ENCODE measurements at regions not wholly inside any gene's neighbourhood (a gene's known extent, or its start where the extent isn't known, plus 50 kb on each side); places are given as distances from the start of the nearest gene placed in this dataset.
A peak's percentile ranks its signal among the peaks of the same experiment; 100 is the strongest.

DNA sequence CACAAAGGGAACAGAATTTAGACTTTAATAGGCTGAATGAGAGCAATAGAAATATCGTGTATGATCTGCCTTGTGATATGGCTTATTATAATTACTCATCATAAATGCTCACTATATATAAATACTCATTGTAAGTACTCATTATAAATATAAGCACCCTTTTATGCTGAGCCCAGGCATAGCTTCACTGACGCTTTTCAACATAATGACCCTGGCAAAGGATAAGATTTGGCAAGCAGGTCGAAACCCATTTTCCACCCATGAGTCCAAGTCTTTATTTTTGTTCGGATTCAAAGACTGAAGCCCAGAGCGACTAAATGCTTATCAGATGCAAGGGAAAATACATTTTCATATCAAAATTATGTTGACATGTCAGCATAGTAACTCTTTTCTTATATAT lies 500.4 kb downstream of the SLC4A3 start:
- DNase-seq: no peak

DNA sequence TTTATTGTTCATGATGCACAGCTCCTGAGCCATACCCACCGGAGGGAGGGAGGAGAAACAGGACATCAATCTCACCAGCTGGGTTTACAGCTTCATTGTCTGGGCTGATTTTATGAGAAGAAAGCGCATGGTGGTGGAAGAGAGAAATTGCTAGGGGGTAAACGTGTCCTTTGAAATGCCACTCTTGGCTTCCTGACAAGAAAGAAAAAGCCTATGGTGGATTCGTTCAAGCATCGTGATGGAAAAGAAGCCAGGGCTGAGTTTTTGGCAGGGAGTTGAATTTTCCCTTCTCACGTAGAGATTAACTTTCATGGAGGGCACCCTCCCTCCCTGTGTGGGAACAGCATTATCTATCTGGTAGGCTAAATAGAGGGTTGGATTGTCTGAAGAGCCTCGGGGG lies 502.0 kb downstream of the SLC4A3 start:
- DNase-seq: no peak

DNA sequence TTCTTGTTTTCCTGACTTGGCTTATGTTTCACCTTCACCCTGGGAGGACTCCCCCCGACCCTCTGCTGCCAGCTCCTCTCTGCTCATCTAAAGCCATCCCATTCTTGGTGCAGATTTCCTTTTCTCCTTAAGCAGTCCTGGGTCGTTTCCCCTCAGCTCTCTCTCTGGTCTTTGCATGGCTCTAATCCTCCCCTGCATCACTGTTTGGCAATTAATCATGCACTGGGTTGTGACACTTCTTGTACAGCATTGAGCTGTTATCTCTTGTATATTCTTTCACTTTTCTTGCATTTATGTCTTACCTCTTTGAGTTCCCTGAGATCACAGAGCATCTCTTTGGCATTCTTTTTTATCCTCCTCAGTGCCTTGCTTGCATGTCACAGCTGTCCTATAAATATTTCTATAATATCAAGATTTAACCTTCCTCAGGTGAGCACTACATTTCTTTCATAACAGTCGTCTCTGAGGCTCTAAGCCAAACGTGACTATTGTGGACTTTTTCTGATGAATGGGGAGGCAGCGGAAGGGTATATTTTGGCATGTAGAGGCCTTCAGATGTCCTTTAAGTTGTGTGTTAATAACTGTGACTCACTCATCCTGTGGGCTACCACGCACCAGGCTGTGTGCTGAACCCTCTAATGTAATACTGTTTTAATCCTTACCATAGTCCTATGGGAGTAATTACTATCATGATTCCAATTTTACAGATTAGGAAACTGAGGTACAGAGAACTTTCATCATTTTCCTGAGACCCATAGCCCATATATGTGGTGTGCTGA lies 507.5 kb downstream of the SLC4A3 start:
- peak; percentile 17 for DNase-seq

DNA sequence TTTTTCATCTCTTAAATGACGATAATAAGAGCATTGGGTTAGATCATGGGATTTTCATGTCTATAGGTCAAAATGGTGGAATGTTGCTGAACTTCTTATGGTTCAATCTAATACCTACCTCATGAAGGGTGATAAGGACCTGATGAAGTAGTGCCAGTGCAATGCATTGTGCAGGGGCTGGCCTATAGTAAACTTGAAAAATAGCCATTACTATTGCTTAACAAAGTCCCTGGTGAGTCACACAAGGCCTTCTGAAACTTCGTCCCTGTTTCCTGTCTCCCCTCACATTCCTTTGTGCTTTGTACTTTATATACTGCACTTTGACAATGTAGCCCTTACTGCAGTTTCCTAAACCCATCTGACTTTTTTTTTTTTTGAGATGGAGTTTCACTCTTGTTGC lies 515.9 kb downstream of the SLC4A3 start:
- DNase-seq: peak; percentile 74

DNA sequence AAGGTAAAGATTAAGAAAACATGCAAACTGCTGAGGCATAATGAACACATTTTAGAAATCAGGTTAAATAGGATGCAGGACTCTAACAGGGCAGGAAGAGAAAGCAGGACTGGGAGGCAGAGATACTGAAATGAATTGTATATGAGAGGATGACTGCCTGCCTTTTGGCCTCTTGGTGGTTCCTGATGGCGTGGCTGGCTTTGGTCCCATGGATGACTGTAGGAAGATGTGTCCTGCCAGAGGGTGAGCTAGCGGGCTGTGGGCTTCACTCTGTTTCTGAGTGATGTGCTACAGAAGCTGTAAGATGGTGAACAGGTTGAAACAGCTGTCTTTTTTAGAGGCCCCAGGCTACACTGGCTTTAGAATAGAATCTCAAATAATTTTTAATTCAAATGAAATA lies 517.0 kb downstream of the SLC4A3 start:
- peak; percentile 50 for DNase-seq

DNA sequence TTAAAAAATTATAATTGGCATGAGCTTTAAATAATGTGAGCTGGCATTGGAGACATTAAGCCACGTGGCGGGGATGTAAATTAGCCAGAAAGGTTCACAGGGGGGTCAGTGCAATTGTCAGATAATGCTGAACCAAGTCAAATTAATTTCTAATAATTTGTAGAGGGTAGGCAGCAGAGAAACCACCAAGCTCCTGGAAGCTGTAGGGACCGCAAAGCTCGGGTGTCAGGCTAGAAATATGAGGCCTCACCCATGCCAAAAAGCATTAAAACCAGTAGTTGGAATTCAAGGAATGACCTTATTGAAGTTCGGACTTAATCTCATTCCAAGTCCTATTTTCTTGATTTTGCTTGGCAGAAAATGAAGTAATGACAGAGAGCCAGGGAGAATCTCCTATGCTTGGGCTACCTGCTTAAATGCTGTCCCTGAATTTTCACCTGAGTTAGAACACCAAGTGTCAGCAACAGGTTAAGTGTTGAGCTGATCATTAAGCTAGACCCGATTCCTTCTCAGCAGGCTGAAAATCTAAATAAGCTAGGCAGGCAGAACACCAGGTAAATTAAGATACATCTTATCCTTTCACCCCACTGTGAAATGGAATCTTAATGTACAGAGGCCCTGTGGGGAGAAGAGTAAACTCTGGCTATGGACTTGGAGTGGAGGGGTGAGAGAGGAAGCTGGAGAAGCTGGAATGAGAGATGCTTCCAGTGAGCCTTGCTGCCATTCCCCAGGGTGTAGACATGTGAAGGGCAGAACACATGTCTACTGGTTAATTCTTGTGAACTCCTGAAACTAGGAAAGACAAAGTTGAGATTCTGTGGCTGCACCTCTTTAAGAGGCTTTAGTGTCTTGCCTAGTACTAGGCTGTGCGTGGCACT lies 520.0 kb downstream of the SLC4A3 start:
- DNase-seq: peak; percentile 7

DNA sequence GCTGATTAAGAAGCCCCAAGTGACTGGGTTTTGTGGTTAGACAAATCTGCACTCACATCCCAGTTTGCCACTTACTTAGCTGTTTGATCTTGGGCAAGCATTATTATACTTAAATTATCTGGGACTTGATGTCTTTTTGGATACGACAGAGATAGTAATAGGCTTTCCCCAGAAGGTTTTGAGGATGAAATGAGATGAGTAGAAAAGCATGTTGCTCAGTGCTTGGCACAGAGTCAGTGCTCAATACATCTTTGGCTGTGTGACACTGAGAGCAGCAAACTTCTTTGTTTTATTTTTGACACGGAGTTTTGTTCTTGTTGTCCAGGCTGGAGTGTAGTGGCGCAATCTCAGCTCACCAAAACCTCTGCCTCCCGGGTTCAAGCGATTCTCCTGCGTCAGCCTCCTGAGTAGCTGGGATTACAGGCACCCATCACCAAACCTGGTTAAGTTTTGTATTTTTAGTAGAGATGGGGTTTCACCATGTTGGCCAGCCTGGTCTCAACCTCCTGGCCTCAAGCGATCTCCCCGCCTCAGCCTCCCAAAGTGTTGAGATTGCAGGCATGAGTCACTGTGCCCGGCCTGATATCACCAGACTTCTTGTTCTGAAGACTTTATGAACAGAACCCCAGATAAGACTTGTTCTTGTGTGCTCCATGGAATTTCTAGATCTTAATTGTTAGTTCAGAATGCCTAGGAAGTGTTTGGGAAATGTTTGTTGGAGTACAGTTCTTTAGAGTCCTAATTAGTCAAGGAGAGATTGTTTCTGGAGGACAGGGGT lies 521.2 kb downstream of the SLC4A3 start:
- DNase-seq: no peak

DNA sequence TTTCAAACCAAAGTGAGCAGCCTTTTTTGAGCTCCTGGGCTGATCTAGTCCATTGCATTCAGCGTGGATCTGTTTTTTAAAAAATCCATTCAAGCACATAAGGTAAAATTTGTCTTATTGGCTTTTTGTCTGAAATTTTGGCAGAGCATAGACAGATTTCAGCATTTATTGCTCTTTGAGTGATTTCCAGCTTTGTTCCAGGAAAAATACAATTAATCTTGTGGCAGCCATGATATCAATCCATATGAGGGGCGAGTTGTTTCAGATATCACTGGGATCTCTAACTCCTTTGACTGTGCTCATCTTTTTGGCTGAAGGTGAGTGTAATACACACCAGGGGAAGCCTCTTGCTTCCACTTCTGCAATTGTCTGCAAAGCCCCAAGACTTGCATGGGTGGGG lies 523.9 kb downstream of the SLC4A3 start:
- no peak for DNase-seq

DNA sequence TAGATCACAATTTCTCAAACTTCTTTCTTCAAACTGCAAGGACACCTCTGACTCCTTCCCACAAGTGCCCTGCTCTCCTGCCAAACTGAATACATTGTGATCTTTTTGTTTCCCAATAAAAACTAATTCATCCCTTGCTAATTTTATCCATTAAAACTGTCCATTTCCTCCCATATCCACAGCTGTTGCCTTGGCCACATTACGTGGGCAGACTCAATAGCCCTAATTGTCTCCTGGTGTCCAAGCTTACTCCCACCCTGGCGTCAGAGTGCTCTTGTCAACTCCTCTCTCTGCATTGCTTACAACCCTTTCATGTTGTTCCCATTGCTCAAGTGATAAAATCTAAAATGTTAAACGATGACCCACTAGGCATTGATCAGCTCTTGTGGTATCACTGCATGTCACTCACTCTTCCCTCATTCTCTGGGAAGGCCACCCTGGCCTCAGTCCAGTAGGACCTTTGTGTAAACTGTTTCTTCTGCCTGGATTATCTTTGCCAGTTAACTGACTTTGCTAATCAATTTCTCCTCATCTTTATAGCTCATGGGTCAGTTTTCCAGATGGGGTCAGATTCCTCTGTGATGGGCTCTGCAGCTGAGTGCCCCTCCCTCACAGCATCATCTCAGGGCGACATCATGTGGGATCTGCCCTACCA lies 525.0 kb downstream of the SLC4A3 start:
- no peak for DNase-seq

DNA sequence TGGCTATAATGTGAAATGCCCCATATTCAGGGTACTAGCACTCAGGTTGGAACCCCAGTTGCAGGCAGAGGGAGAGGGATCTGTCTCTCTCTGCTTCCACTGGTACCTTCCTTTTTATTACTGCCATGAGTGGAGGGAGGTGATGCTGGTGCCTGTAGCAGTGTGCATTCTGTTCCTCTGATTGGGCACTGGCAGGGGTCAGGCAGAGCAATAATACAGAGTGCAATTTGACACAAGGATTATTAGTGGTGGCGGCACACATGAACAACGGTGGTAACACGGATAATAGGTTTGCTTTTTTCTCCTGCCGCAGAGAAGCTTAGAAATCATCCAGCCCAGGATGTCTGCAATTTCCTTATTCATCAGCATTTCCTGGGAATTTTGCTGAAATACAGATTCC lies 525.7 kb downstream of the SLC4A3 start:
- DNase-seq: no peak

DNA sequence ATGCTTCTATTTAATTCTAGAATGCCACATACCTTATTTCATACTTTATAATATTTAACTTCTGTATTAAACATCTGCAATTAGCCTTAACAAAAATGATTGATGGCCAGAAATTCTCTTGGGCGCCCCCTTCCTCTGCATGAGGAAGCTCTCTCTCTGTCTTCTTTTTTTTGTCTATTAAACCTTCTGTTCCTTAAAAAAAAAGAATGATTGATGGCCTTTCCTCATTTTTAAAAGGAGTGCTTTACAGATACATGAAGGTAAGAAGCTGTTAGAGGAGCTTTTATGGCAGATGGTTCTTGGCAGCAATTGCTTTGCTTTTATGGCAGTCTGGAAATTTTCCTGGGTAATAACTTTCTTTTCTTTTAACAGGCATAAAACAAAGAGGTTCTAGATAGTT lies 526.9 kb downstream of the SLC4A3 start:
- no peak for DNase-seq

DNA sequence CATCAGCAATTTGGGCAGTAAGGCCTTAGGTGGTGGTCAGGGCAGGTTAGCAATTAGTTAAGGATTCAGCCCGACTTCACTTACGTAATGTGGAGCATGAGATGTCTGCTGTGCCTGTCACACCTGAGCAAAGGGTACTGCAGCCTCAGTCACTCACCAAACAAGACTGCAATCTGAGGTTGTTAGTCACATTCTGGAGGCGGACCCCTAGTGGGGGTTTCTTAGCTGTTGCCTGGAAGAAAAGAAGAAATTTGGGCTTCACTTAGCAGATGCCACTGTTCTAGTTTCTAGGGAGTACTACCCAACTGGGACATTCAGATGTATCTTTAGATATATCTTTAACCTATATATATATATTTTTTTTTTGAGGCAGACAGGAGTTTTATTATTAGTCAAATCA lies 529.9 kb downstream of the SLC4A3 start:
- DNase-seq: no peak

DNA sequence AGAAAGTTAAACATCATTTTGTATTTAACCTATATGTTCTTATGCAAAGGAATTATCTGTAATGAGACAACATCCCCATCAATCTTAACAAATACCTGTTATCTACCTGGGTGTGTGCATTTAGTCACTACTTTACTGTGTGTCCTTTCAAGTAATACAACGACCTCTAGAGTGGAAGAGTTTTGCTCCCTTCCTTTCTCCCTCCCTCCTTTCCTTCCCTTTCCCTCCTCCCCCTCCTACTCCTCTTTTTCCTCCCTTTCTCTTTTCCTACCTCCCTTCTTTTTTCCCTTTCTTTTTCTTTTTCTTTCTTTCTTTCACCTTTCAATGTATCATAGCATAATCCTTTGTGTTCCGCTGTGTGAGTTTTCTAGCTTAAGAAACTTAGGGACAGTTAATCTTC lies 532.3 kb downstream of the SLC4A3 start:
- no peak for DNase-seq

DNA sequence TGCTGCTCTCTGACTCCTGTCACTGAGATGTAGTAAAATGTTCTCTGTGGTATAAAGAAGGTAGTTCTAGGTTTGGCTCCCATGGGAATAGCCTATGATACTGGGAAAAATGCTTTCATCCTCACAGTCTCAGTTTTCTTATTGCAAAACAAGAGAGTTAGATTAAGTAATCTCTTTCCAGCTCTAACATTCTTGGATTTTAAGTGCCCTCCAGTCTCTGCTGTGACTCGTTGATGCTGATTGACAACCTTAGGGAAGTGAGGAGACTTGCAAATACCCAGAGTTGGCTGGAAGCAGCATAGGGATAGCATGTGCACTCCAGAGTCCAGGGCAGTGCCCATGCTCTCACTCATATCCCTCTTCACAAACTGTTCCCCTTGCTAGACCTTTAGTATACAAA lies 534.9 kb downstream of the SLC4A3 start:
- DNase-seq: peak; percentile 14

DNA sequence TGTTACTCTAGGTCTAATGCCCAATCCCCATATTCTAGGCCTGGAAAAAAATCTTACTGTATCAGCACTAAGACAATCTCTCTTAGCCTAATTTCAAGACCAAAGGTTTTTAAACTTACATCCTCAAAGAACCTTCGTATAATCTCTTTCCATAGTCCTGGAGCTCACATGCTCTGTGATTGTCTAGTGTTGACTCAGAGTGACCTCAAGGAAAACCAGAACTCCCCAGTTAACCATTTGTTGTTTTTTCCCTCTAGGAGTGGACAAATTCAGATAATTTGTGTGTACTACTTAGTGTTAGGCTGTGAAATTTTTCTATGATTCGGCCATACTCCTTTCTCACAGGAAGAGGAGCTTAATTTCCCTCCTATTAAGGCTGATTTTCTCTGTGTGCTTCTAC lies 536.1 kb downstream of the SLC4A3 start:
- peak; percentile 6 for DNase-seq

DNA sequence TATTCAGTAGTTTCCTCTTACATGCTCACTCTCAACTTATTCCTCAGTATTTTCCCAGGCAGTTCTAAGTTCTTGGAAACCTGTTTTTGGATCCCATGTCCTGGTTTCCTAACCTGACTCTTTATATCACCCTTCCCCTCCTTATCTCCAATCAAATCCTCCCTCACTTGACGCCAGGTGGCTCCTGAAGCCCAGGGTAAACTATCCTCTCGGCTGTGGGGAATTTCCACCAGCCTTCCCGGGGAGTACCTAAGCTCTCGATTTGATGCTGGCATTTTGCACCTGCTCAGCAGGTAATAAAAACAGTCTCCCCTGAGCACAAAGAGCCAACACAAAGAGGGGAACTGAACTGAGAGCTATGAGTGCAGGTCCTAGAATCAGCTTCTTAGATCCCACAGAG lies 538.0 kb downstream of the SLC4A3 start:
- no peak for DNase-seq

DNA sequence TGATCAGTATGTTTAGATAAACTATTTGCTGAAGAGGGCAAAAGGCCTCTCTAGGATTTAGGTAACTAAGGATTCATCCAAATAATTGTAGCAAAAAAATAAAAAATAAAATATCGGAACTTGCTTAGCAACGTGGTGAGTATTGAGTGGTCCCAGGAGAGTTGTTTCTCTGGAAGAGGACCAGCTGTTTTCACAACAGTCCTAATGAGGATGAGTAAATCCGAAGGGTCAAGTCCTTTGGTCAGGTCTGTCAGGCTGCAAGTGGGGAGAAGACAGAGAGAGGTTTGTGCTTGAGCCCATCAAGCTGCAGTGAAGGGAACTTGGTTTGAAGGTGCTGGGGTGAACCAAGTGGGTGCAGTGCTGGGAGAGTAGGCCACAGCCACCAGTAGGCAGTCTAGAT lies 539.2 kb downstream of the SLC4A3 start:
- DNase-seq: no peak

DNA sequence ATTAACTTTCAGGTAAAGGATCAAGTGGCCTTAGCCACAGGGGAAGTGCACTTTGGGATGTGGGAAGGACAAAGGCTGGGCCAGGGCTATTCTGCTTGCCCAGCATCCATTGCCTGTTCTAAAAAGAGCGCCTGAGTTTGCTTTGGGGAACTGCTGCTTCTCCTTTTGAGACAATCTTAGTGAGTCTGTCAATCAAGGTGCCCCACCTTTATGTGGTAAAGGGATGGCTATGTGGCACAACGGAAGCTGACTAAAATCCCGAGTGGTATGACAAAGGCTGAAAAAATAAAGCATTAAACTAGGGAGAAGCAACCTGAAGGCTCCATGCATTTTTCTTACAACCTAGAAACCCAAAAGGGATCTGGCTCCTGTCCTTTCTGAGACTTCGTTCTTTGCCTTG lies 540.5 kb downstream of the SLC4A3 start:
- no peak for DNase-seq

DNA sequence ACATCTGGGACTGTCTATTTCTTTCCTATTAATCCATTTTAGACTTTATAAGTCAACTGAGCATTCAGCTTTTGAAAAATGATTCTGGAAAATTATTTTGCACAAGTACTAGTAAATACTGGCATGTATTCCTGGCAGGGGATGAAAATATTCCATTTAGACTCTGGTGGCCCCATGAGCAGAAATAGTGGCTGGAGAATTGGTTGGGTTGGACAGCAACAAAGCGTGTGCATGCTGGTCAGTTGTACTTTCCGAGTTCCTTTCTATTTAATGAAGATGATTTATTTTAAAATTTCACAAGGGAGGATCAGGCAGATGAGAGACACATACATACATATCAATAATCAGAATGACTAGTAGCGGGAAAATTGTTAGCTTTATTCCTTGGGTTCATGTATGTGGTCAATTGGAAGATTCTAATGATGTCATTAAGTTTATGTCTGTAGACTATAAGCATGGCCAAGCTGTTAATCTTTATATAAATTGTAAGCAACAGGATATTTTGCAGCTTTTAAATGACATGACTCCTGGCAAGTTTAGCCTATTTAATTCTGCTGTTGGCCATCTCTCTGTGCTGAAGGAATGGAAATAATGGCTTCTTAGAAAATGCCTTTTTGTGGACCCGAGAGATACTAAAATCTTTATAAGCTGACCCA lies 541.6 kb downstream of the SLC4A3 start:
- no peak for DNase-seq

DNA sequence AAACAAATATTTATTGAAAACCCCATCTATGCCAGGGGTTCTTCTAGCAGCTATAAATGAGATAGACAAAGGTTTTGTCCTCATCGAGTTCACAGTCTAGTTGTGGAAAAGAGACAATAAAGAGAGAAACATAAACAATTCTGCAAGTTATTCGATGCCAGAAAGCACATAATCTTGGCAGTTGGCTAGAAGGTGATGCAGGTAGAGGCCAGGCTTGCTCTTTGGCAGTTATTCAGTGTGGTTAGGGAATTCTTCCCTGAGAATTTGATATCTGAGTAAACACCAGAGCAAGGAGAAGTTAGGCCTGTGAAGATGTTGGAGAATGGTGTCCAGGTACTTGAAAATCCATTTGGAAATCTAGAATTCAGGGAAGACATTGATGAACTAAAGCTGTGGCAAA lies 547.4 kb downstream of the SLC4A3 start:
- no peak for DNase-seq

DNA sequence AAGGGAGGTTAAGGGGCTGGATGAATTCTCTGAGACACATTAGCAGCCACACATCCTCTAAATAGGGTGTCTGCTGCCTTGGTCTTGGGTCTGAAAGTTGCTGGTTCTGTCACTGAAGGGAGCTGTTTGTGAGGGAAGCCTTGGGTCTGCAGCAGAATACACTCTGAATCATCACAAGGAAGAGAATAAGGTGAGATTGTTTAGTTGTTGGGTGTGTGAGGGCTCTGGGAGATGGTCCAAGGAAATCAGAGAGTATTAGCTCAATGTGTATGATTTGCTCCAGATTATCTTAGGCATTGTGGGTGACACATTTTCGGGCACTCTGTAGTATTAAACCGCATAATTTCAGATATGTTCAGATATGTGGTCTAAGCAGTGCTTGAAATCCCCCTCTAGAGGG lies 548.5 kb downstream of the SLC4A3 start:
- no peak for DNase-seq

DNA sequence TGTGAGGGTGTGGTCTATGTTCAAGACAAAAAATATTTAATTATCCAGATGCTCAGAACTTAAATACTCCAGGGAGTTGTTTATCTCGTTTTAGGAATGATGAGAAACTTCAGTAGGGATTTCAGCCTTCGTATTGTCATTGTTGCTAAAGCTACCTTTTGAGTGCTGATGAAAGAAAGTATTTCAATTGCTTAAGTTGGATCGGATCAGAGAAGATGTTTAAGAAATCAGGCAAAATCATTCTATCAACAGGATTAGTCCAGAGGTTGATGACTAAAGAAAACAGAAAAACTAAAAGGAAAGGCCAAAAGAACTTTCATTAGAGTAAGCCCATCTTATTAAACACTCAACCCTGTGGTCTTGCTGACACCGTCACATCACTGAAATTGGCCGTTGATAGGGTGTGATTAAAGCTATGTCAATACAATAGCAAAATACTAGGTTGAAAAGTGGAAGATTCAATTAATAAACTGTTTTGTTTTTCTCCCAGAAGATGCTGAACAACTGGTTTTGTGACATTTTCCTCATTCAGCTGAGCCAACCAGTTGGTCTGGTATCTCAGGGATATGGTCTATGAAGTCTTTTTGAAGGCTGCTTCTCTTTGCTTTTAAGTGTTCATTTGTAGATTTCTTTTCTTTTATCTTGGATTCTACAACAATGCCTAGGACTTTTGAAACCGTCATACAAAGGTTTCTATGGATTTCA lies 551.7 kb downstream of the SLC4A3 start:
- DNase-seq: no peak

All from HCEC 1CT (cell line).